Glutamatergic neuron (in vitro differentiated cells): ENCODE measurements at regions not wholly inside any gene's neighbourhood (a gene's known extent, or its start where the extent isn't known, plus 50 kb on each side); places are given as distances from the start of the nearest gene placed in this dataset.

Source experiments
- DNase-seq: peaks from one replicate; pipeline ENCODE4 v3.0.0; 2022
- H3K27ac Mint-ChIP-seq: one replicate; pipeline ENCODE4 v1.8.0; 2020; ENCODE audit warnings: mild to moderate bottlenecking, mixed read lengths, inconsistent platforms; ENCODE audit not compliant: unreplicated experiment
- H3K27me3 Mint-ChIP-seq: one replicate; pipeline ENCODE4 v1.8.0; 2020; ENCODE audit warnings: mild to moderate bottlenecking, moderate library complexity, mixed read lengths, inconsistent platforms; ENCODE audit not compliant: unreplicated experiment
- H3K36me3 Mint-ChIP-seq: one replicate; pipeline ENCODE4 v1.8.0; 2020; ENCODE audit warnings: mild to moderate bottlenecking, mixed read lengths, inconsistent platforms; ENCODE audit not compliant: unreplicated experiment
- H3K4me1 Mint-ChIP-seq: one replicate; pipeline ENCODE4 v1.8.0; 2020; ENCODE audit warnings: mild to moderate bottlenecking, low read depth, mixed read lengths, inconsistent platforms; ENCODE audit not compliant: unreplicated experiment
- H3K4me3 Mint-ChIP-seq: one replicate; pipeline ENCODE4 v1.8.0; 2020; ENCODE audit warnings: mild to moderate bottlenecking, mixed read lengths, inconsistent platforms; ENCODE audit not compliant: unreplicated experiment
- H3K9me3 Mint-ChIP-seq: one replicate; pipeline ENCODE4 v1.8.0; 2020; ENCODE audit warnings: mild to moderate bottlenecking, moderate library complexity, mixed read lengths, inconsistent platforms; ENCODE audit not compliant: unreplicated experiment
- CTCF ChIP-seq: fragments of 200-600 bp; sonication (generic); IDR thresholded peaks from one replicate; pipeline ENCODE4 v1.5.0; 2021; ENCODE audit not compliant: partially characterized antibody, unreplicated experiment

GRCh38 chr17:65441053-65441605, 120.3 kb downstream of the AXIN2 start:
- DNase-seq = no peak
- Mint-ChIP-seq H3K4me3 (no peak overlapping the region), H3K27me3 (peaks cover under 1% of the 10 kb centered on the region), H3K36me3 (no peaks in the 10 kb centered on the region), H3K4me1 (peaks cover 2% of the 10 kb centered on the region), H3K9me3 (no peaks in the 10 kb centered on the region), H3K27ac (no peak overlapping the region)
- TF ChIP-seq CTCF = no peak

- no peaks in the 10 kb centered on the region for H3K27me3 Mint-ChIP-seq
- peaks cover 2% of the 10 kb centered on the region for H3K4me1 Mint-ChIP-seq
- H3K4me3 Mint-ChIP-seq = no peak overlapping the region
- H3K36me3 Mint-ChIP-seq = no peaks in the 10 kb centered on the region
- no peak for TF ChIP-seq CTCF
- H3K27ac Mint-ChIP-seq = no peak overlapping the region
- no peaks in the 10 kb centered on the region for H3K9me3 Mint-ChIP-seq
- no peak for DNase-seq
Measured at GRCh38 chr17:65438708-65439294, 122.6 kb downstream of the AXIN2 start.

GRCh38 chr17:65438173-65438572, 123.3 kb downstream of the AXIN2 start:
- Mint-ChIP-seq H3K36me3 (no peaks in the 10 kb centered on the region), H3K4me3 (no peak overlapping the region), H3K27ac (no peak overlapping the region), H3K27me3 (no peaks in the 10 kb centered on the region), H3K4me1 (peaks cover 2% of the 10 kb centered on the region), H3K9me3 (no peaks in the 10 kb centered on the region)
- no peak for DNase-seq
- TF ChIP-seq CTCF = no peak

GRCh38 chr17:65436871-65437270, 124.6 kb downstream of the AXIN2 start:
- peaks cover 1% of the 10 kb centered on the region for H3K9me3 Mint-ChIP-seq
- TF ChIP-seq CTCF = no peak
- H3K27me3 Mint-ChIP-seq = peaks cover 2% of the 10 kb centered on the region
- no peaks in the 10 kb centered on the region for H3K36me3 Mint-ChIP-seq
- H3K4me3 Mint-ChIP-seq = no peak overlapping the region
- peaks cover 2% of the 10 kb centered on the region for H3K4me1 Mint-ChIP-seq
- H3K27ac Mint-ChIP-seq = no peak overlapping the region
- DNase-seq = no peak

- no peak overlapping the region for H3K4me3 Mint-ChIP-seq
- H3K9me3 Mint-ChIP-seq = peaks cover 2% of the 10 kb centered on the region
- H3K27ac Mint-ChIP-seq = no peak overlapping the region
- H3K4me1 Mint-ChIP-seq = peaks cover under 1% of the 10 kb centered on the region
- TF ChIP-seq CTCF = no peak
- H3K36me3 Mint-ChIP-seq = peaks cover 4% of the 10 kb centered on the region
- H3K27me3 Mint-ChIP-seq = peaks cover 2% of the 10 kb centered on the region
- DNase-seq = no peak
Measured at GRCh38 chr17:65434878-65435277, 126.6 kb downstream of the AXIN2 start.
